A549 (cell line): ENCODE measurements at regions not wholly inside any gene's neighbourhood (a gene's known extent, or its start where the extent isn't known, plus 50 kb on each side); places are given as distances from the start of the nearest gene placed in this dataset.

Experiments
- ATAC-seq, 2 experiments: fragments of 200-7000 bp in 1 of 2; fragments of >200 bp in 1 of 2; cut with Nextera tagmentation in 1 of 2; cut with Tn5 transposase in 1 of 2; 3 replicates each; pipeline versions ENCODE4 v1.8.0 to v1.9.1; 2018 to 2020; ENCODE audit warnings: mild to moderate bottlenecking in 1 of 2, moderate library complexity in 1 of 2
- CTCF ChIA-PET: fragments of 300-600 bp; sonication (Branson Sonifier 250); formaldehyde crosslinking; extraction: SDS; loops from one replicate; lab custom pipeline; 2021; ENCODE audit warnings: antibody characterized with exemption, inconsistent platforms; lab: Yijun Ruan, JAX
- POLR2A ChIA-PET: fragments of 350-600 bp; formaldehyde crosslinking; extraction: SDS; loops from one replicate; lab custom pipeline; 2021; ENCODE audit warnings: antibody characterized with exemption, inconsistent platforms; lab: Yijun Ruan, JAX
- DNase-seq, 2 experiments: peaks; one replicate each; pipeline versions ENCODE4 v3.0.0 to v3.0.0-alpha.2; 2011 to 2016; ENCODE audit warnings: low read depth in 1 of 2, low spot score in 1 of 2
- FAIRE-seq: peaks from 2 replicates; lab custom pipeline; 2011; peaks lifted over from hg19 to GRCh38; lab: Jason Lieb, UNC
- H3K27ac ChIP-seq, 2 experiments: fragments of >200 bp; sonication (Bioruptor Twin); formaldehyde crosslinking; 3 replicates each; pipeline ENCODE4 v1.5.1; 2016 to 2017
- H3K4me1 ChIP-seq: fragments of >200 bp; sonication (Bioruptor Twin); formaldehyde crosslinking; 3 replicates; pipeline ENCODE4 v1.6.1; 2016
- H3K4me2 ChIP-seq: fragments of >200 bp; sonication (Bioruptor Twin); formaldehyde crosslinking; 3 replicates; pipeline ENCODE4 v1.6.1; 2016
- H3K4me3 ChIP-seq: fragments of >200 bp; sonication (Bioruptor Twin); formaldehyde crosslinking; 3 replicates; pipeline ENCODE4 v1.5.1; 2016
- H3K9me3 ChIP-seq: fragments of >200 bp; sonication (Bioruptor Twin); formaldehyde crosslinking; 3 replicates; pipeline ENCODE4 v1.6.1; 2016
- BCL3 ChIP-seq: fragments of >200 bp; sonication (Bioruptor Twin); formaldehyde crosslinking; IDR thresholded peaks from 3 replicates; pipeline ENCODE4 v1.6.1; 2016
- BHLHE40 ChIP-seq: IDR thresholded peaks from 2 replicates; pipeline ENCODE4 v1.6.1; 2012; ENCODE audit warnings: low read depth, low read length, inconsistent platforms
- CBX2 ChIP-seq: fragments of 200-600 bp; sonication (generic); IDR thresholded peaks from 2 replicates; pipeline ENCODE4 v1.6.1; 2016; ENCODE audit warnings: low read depth, mild to moderate bottlenecking, borderline replicate concordance
- E2F6 ChIP-seq: IDR thresholded peaks from 2 replicates; pipeline ENCODE4 v1.6.1; 2012; ENCODE audit warnings: low read depth, borderline replicate concordance
- EHF ChIP-seq: fragments of 250-450 bp; sonication (Bioruptor Pico); IDR thresholded peaks from 2 replicates; pipeline ENCODE4 v1.5.0; 2020; ENCODE audit warnings: mild to moderate bottlenecking
- EHMT2 ChIP-seq: fragments of 200-600 bp; sonication (generic); IDR thresholded peaks from 2 replicates; pipeline ENCODE4 v1.6.1; 2016; ENCODE audit warnings: antibody characterized with exemption, low read depth, mild to moderate bottlenecking, moderate library complexity
- ELK1 ChIP-seq: fragments of 150-350 bp; IDR thresholded peaks from 2 replicates; pipeline ENCODE4 v1.6.1; 2014; ENCODE audit warnings: low read depth, mild to moderate bottlenecking, low read length
- EP300 ChIP-seq, 2 experiments: fragments of >200 bp; sonication (Bioruptor Twin); formaldehyde crosslinking; IDR thresholded peaks; 2 replicates in 1 of 2; 3 replicates in 1 of 2; pipeline ENCODE4 v1.6.1; 2016 to 2017
- ESRRA ChIP-seq: fragments of 150-350 bp; IDR thresholded peaks from 2 replicates; pipeline ENCODE4 v1.6.1; 2014; ENCODE audit warnings: mild to moderate bottlenecking, low read length, borderline replicate concordance
- FOSL2 ChIP-seq, 2 experiments: fragments of 450-650 bp in 1 of 2; fragments of >200 bp in 1 of 2; sonication (Bioruptor Twin) in 1 of 2; formaldehyde crosslinking; IDR thresholded peaks; 2 replicates each; pipeline versions ENCODE4 v1.5.0 to v1.6.1; 2016 to 2020; ENCODE audit warnings: mild to moderate bottlenecking in 1 of 2, moderate library complexity in 1 of 2
- HDAC2 ChIP-seq: fragments of 200-600 bp; sonication (generic); IDR thresholded peaks from 2 replicates; pipeline ENCODE4 v1.6.1; 2016
- HOXA7 ChIP-seq: fragments of 250-450 bp; sonication (Bioruptor Pico); IDR thresholded peaks from 2 replicates; pipeline ENCODE4 v1.5.0; 2020; ENCODE audit warnings: mild to moderate bottlenecking, moderate library complexity
- HOXB13 ChIP-seq: fragments of 250-450 bp; sonication (Bioruptor Pico); IDR thresholded peaks from 2 replicates; pipeline ENCODE4 v1.5.0; 2020; ENCODE audit warnings: low read depth, mild to moderate bottlenecking, moderate library complexity
- JUNB ChIP-seq: fragments of >200 bp; sonication (Bioruptor Twin); formaldehyde crosslinking; IDR thresholded peaks from 2 replicates; pipeline ENCODE4 v1.6.1; 2016
- KDM1A ChIP-seq: fragments of 200-600 bp; sonication (generic); IDR thresholded peaks from 2 replicates; pipeline ENCODE4 v1.6.1; 2016; ENCODE audit warnings: low read depth, mild to moderate bottlenecking
- MYC ChIP-seq: IDR thresholded peaks from 2 replicates; pipeline ENCODE4 v1.6.1; 2012; ENCODE audit warnings: mild to moderate bottlenecking, inconsistent platforms, low read length, improper control_type of control experiment, borderline replicate concordance
- RAD21 ChIP-seq, 2 experiments: fragments of >200 bp in 1 of 2; sonication (Bioruptor Twin) in 1 of 2; formaldehyde crosslinking in 1 of 2; IDR thresholded peaks in 1 of 2; conservative IDR thresholded peaks in 1 of 2; 2 replicates in 1 of 2; 3 replicates in 1 of 2; pipeline ENCODE4 v1.6.1; 2012 to 2018; ENCODE audit warnings: inconsistent platforms in 1 of 2
- RCOR1 ChIP-seq: fragments of 150-350 bp; IDR thresholded peaks from 2 replicates; pipeline ENCODE4 v1.6.1; 2014; ENCODE audit warnings: antibody characterized with exemption, low read length, low read depth
- RFX5 ChIP-seq: fragments of 450-650 bp; IDR thresholded peaks from 2 replicates; pipeline ENCODE4 v1.7.1; 2014; ENCODE audit warnings: antibody characterized with exemption, mild to moderate bottlenecking, moderate library complexity
- RNF2 ChIP-seq: fragments of 200-600 bp; sonication (generic); IDR thresholded peaks from 2 replicates; pipeline ENCODE4 v1.6.1; 2016; ENCODE audit warnings: low read depth, mild to moderate bottlenecking, antibody characterized with exemption, moderate library complexity, borderline replicate concordance
- TFCP2L1 ChIP-seq: fragments of 250-450 bp; sonication (Bioruptor Pico); IDR thresholded peaks from 2 replicates; pipeline ENCODE4 v1.5.0; 2021; ENCODE audit warnings: mild to moderate bottlenecking
- TP53 ChIP-seq: fragments of 250-450 bp; sonication (Bioruptor Pico); IDR thresholded peaks from 2 replicates; pipeline ENCODE4 v1.5.0; 2021; ENCODE audit warnings: mild to moderate bottlenecking, moderate library complexity
- ZC3H11A ChIP-seq: fragments of 450-650 bp; IDR thresholded peaks from 2 replicates; pipeline ENCODE4 v1.6.1; 2014; ENCODE audit warnings: antibody characterized with exemption, mild to moderate bottlenecking
- ZSCAN20 ChIP-seq: fragments of 250-450 bp; sonication (Bioruptor Pico); IDR thresholded peaks from 2 replicates; pipeline ENCODE4 v1.8.0; 2022; ENCODE audit warnings: mild to moderate bottlenecking, moderate library complexity
- WGBS: methylation state at CpG from one replicate; pipeline ENCODE4 v1.1.6; 2017; ENCODE audit errors: missing lambda C conversion rate; 5-methylcytosine and 5-hydroxymethylcytosine counted together
- TF ChIP-seq, protein P1 (sequence below): fragments of >200 bp; sonication (Bioruptor Twin); formaldehyde crosslinking; IDR thresholded peaks from 2 replicates; pipeline ENCODE4 v1.6.1; 2016
- TF ChIP-seq, protein P2 (sequence below): fragments of >200 bp; sonication (Bioruptor Twin); formaldehyde crosslinking; IDR thresholded peaks from 3 replicates; pipeline ENCODE4 v1.5.1; 2016

DNA sequence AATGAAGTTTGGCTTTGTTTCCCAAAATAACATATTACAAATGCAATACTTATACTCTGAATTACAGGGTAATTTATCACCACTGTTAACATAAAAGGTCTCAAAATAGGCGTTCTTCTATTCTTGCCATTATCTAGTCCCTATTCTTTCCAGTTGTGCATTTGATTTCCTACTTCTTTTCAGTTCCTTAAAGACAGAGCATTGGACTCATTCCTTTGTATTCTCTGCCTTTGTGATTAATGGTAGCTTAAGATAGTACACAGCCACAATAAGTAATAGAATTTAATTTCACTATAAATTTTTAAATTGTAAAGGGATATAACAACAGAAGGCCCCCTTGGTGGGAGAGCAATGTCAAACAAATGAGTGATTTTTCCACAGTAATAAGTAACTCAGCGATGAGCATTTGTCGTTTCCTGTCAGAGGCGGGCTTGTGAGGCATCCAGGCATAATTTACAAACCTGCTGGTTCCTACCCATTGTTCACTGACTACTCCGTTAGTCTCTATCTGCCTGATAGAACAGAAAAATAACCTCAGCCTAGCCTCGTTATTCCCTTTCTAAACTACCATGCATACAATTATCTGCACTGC lies 456.6 kb upstream of the REG3G start:
- POLR2A ChIA-PET: no interaction called here

GRCh38 chr2:78576409-78576808 lies 449.1 kb upstream of the REG3G start:
- ATAC-seq (no peak), FAIRE-seq (no peak), DNase-seq (no peak)
- H3K4me3 ChIP-seq: no peak overlapping the region
- CTCF ChIA-PET: no interaction called here
- H3K27ac ChIP-seq: no peak overlapping the region
- H3K4me1 ChIP-seq: no peaks in the 10 kb centered on the region
- TF ChIP-seq KDM1A (no peak), E2F6 (no peak), EHMT2 (no peak), EHF (CRISPR knock-in tag) (no peak), ZSCAN20 (CRISPR knock-in tag) (no peak), RFX5 (no peak), HDAC2 (no peak), TP53 (CRISPR knock-in tag) (no peak), RCOR1 (no peak), HOXB13 (CRISPR knock-in tag) (no peak), TFCP2L1 (no peak), ZC3H11A (no peak), MYC (no peak)
- TF ChIP-seq, protein P1, sequence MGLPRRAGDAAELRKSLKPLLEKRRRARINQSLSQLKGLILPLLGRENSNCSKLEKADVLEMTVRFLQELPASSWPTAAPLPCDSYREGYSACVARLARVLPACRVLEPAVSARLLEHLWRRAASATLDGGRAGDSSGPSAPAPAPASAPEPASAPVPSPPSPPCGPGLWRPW: no peak
- TF ChIP-seq, protein P2, sequence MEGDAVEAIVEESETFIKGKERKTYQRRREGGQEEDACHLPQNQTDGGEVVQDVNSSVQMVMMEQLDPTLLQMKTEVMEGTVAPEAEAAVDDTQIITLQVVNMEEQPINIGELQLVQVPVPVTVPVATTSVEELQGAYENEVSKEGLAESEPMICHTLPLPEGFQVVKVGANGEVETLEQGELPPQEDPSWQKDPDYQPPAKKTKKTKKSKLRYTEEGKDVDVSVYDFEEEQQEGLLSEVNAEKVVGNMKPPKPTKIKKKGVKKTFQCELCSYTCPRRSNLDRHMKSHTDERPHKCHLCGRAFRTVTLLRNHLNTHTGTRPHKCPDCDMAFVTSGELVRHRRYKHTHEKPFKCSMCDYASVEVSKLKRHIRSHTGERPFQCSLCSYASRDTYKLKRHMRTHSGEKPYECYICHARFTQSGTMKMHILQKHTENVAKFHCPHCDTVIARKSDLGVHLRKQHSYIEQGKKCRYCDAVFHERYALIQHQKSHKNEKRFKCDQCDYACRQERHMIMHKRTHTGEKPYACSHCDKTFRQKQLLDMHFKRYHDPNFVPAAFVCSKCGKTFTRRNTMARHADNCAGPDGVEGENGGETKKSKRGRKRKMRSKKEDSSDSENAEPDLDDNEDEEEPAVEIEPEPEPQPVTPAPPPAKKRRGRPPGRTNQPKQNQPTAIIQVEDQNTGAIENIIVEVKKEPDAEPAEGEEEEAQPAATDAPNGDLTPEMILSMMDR: no peak
- no peak overlapping the region for H3K4me2 ChIP-seq
- H3K9me3 ChIP-seq: peaks cover 3% of the 10 kb centered on the region; the same call in 1 of the 3 replicates
- POLR2A ChIA-PET: no interaction called here

More for the DNA sequence above, 456.6 kb upstream of the REG3G start:
- ATAC-seq (no peak), DNase-seq (no peak)
- CTCF ChIA-PET: no interaction called here
- TF ChIP-seq FOSL2 (IDR thresholded peaks at IDR 0.05) (no peak), FOSL2 (CRISPR knock-in tag; IDR thresholded peaks at IDR 0.05) (no peak), CBX2 (no peak), RCOR1 (no peak)
- TF ChIP-seq, all 56 proteins: peak for 0
- Histone ChIP-seq H3K27ac (no peak overlapping the region), H3K4me2 (no peak overlapping the region), H3K4me3 (no peak overlapping the region), H3K4me1 (no peaks in the 10 kb centered on the region), H3K9me3 (peaks cover 9% of the 10 kb centered on the region; the same call in 1 of the 3 replicates)
- 10% methylated on average over 6 of the region's 6 CpGs for WGBS
- FAIRE-seq: no peak

GRCh38 chr2:78585871-78586270 lies 439.6 kb upstream of the REG3G start:
- ATAC-seq (no peak), DNase-seq (no peak), FAIRE-seq (no peak)
- Histone ChIP-seq H3K4me2 (no peak overlapping the region), H3K4me1 (no peaks in the 10 kb centered on the region), H3K27ac (no peak overlapping the region), H3K4me3 (no peak overlapping the region), H3K9me3 (no peaks in the 10 kb centered on the region; the same call in 2 of the 3 replicates)
- CTCF ChIA-PET: interaction anchor here (0.6 kb wide), 1 partner anchor 794 kb away, joined by 3 read pairs; no protein-coding TSS in a partner anchor
- WGBS: 0% methylated on average over 3 of the region's 3 CpGs
- POLR2A ChIA-PET: no interaction called here
- TF ChIP-seq HOXA7 (CRISPR knock-in tag) (no peak), HOXB13 (CRISPR knock-in tag) (no peak), BHLHE40 (no peak), ZC3H11A (no peak), EP300 (IDR thresholded peaks at IDR 0.05) (no peak), RCOR1 (no peak), RAD21 (conservative IDR thresholded peaks at IDR 0.05 in 1 of 2, IDR thresholded peaks at IDR 0.05 in 1 of 2) (no peak), E2F6 (no peak), BCL3 (no peak), TP53 (CRISPR knock-in tag) (no peak), RFX5 (no peak), ESRRA (no peak), ELK1 (no peak), RNF2 (no peak), JUNB (no peak)
